GM12878 (cell line): ENCODE measurements at regions not wholly inside any gene's neighbourhood (a gene's known extent, or its start where the extent isn't known, plus 50 kb on each side); places are given as distances from the start of the nearest gene placed in this dataset.

Experiments
- CHD1 ChIP-seq: IDR thresholded peaks from 2 replicates; pipeline ENCODE4 v1.6.1; 2012; ENCODE audit warnings: low read depth, low read length, improper control_type of control experiment
- EP300 ChIP-seq, 2 experiments: fragments of 150-350 bp in 1 of 2; IDR thresholded peaks; 2 replicates each; pipeline ENCODE4 v1.6.1; 2011 to 2012; ENCODE audit warnings: low read depth in 2 of 2, low read length in 2 of 2, borderline replicate concordance in 1 of 2, improper control_type of control experiment in 1 of 2, inconsistent platforms in 1 of 2; ENCODE audit not compliant: control insufficient read depth in 1 of 2
- HDAC2 ChIP-seq: fragments of 200-600 bp; sonication (generic); IDR thresholded peaks from 2 replicates; pipeline ENCODE4 v1.6.1; 2017
- IKZF1 ChIP-seq: fragments of 450-650 bp; conservative IDR thresholded peaks from 2 replicates; pipeline ENCODE4 v1.6.1; 2017; ENCODE audit warnings: antibody characterized with exemption, mild to moderate bottlenecking
- KDM1A ChIP-seq: fragments of 200-600 bp; sonication (generic); IDR thresholded peaks from 2 replicates; pipeline ENCODE4 v1.6.1; 2016; ENCODE audit warnings: borderline replicate concordance
- POLR2AphosphoS5 ChIP-seq: IDR thresholded peaks from 2 replicates; pipeline ENCODE4 v1.6.1; 2011; ENCODE audit warnings: mild to moderate bottlenecking, low read length, inconsistent platforms
- ZNF217 ChIP-seq: fragments of 450-650 bp; IDR thresholded peaks from 2 replicates; pipeline ENCODE4 v1.6.1; 2017; ENCODE audit warnings: antibody characterized with exemption, mild to moderate bottlenecking
- TF ChIP-seq, protein P1 (sequence below), 3 experiments: IDR thresholded peaks in 2 of 3; conservative IDR thresholded peaks in 1 of 3; 2 replicates each; pipeline ENCODE4 v1.5.1; 2011; ENCODE audit warnings: low read depth in 3 of 3, low read length in 3 of 3, mild to moderate bottlenecking in 3 of 3, control low read depth in 2 of 3, moderate library complexity in 2 of 3, inconsistent platforms in 1 of 3, mixed read lengths in 1 of 3; ENCODE audit not compliant: control insufficient read depth in 2 of 3, insufficient read depth in 1 of 3; ENCODE audit errors: extremely low read depth in 1 of 3
- TF ChIP-seq, protein P2 (sequence below): IDR thresholded peaks from 2 replicates; pipeline ENCODE4 v1.6.1; 2011; ENCODE audit warnings: borderline replicate concordance, low read depth, mild to moderate bottlenecking, moderate library complexity, mixed read lengths, low read length; ENCODE audit not compliant: insufficient read depth; ENCODE audit errors: extremely low read length

- TF ChIP-seq CHD1 (no peak), POLR2AphosphoS5 (no peak), KDM1A (no peak), EP300 (IDR thresholded peaks at IDR 0.05; ENCODE audit: borderline replicate concordance in 1 of 2, control insufficient read depth in 1 of 2, low read depth in 2 of 2, low read length in 2 of 2) (no peak), HDAC2 (no peak), ZNF217 (no peak), IKZF1 (no peak)
- TF ChIP-seq, protein P1, sequence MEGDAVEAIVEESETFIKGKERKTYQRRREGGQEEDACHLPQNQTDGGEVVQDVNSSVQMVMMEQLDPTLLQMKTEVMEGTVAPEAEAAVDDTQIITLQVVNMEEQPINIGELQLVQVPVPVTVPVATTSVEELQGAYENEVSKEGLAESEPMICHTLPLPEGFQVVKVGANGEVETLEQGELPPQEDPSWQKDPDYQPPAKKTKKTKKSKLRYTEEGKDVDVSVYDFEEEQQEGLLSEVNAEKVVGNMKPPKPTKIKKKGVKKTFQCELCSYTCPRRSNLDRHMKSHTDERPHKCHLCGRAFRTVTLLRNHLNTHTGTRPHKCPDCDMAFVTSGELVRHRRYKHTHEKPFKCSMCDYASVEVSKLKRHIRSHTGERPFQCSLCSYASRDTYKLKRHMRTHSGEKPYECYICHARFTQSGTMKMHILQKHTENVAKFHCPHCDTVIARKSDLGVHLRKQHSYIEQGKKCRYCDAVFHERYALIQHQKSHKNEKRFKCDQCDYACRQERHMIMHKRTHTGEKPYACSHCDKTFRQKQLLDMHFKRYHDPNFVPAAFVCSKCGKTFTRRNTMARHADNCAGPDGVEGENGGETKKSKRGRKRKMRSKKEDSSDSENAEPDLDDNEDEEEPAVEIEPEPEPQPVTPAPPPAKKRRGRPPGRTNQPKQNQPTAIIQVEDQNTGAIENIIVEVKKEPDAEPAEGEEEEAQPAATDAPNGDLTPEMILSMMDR (IDR thresholded peaks at IDR 0.05 in 2 of 3, conservative IDR thresholded peaks at IDR 0.05 in 1 of 3; ENCODE audit: control insufficient read depth in 2 of 3, extremely low read depth in 1 of 3, insufficient read depth in 1 of 3, low read depth in 3 of 3, low read length in 3 of 3), result no peak
- TF ChIP-seq, protein P2, sequence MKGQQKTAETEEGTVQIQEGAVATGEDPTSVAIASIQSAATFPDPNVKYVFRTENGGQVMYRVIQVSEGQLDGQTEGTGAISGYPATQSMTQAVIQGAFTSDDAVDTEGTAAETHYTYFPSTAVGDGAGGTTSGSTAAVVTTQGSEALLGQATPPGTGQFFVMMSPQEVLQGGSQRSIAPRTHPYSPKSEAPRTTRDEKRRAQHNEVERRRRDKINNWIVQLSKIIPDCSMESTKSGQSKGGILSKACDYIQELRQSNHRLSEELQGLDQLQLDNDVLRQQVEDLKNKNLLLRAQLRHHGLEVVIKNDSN, result no peak
These were observed 312.4 kb downstream of the BUD13 start for GRCh38 chr11:116460156-116460920.
